ENCODE measurements at regions not wholly inside any gene's neighbourhood (a gene's known extent, or its start where the extent isn't known, plus 50 kb on each side); places are given as distances from the start of the nearest gene placed in this dataset.

GRCh38 chr5:74288448-74289108, 351.9 kb downstream of the ENC1 start:
- no peak for DNase-seq (ENCODE audit: low spot score)

- DNase-seq (ENCODE audit: low spot score), result no peak
Observed at GRCh38 chr5:74288038-74288437, 352.5 kb downstream of the ENC1 start.

GRCh38 chr5:74286734-74287695, 353.5 kb downstream of the ENC1 start:
- DNase-seq (ENCODE audit: low spot score), result no peak

- DNase-seq (ENCODE audit: low spot score), result no peak
Observed at GRCh38 chr5:74285675-74286280, 354.8 kb downstream of the ENC1 start.

GRCh38 chr5:74282490-74282889, 358.0 kb downstream of the ENC1 start:
- DNase-seq (ENCODE audit: low spot score), result no peak

GRCh38 chr5:74281166-74281565, 359.4 kb downstream of the ENC1 start:
- no peak for DNase-seq (ENCODE audit: low spot score)

- DNase-seq (ENCODE audit: low spot score), result no peak
Observed at GRCh38 chr5:74280306-74280705, 360.2 kb downstream of the ENC1 start.

- DNase-seq (ENCODE audit: low spot score), result no peak
Observed at GRCh38 chr5:74279244-74279643, 361.3 kb downstream of the ENC1 start.

GRCh38 chr5:74277418-74277817, 363.1 kb downstream of the ENC1 start:
- no peak for DNase-seq (ENCODE audit: low spot score)

GRCh38 chr5:74275171-74275992, 365.1 kb downstream of the ENC1 start:
- DNase-seq (ENCODE audit: low spot score), result no peak

GRCh38 chr5:74274326-74274725, 366.2 kb downstream of the ENC1 start:
- no peak for DNase-seq (ENCODE audit: low spot score)

- DNase-seq (ENCODE audit: low spot score), result peak; percentile 59
Observed at GRCh38 chr5:74272831-74273451, 367.6 kb downstream of the ENC1 start.

- DNase-seq (ENCODE audit: low spot score), result peak; percentile 51
Observed at GRCh38 chr5:74272024-74272775, 368.3 kb downstream of the ENC1 start.

GRCh38 chr5:74268297-74268696, 372.2 kb downstream of the ENC1 start:
- no peak for DNase-seq (ENCODE audit: low spot score)

- no peak for DNase-seq (ENCODE audit: low spot score)
Observed at GRCh38 chr5:74266836-74267235, 373.7 kb downstream of the ENC1 start.

GRCh38 chr5:74266132-74266531, 374.4 kb downstream of the ENC1 start:
- no peak for DNase-seq (ENCODE audit: low spot score)

GRCh38 chr5:74262544-74263207, 377.9 kb downstream of the ENC1 start:
- DNase-seq (ENCODE audit: low spot score), result no peak

GRCh38 chr5:74261866-74262265, 378.7 kb downstream of the ENC1 start:
- no peak for DNase-seq (ENCODE audit: low spot score)

GRCh38 chr5:74261421-74261820, 379.1 kb downstream of the ENC1 start:
- no peak for DNase-seq (ENCODE audit: low spot score)

- no peak for DNase-seq (ENCODE audit: low spot score)
Observed at GRCh38 chr5:74259572-74259971, 381.0 kb downstream of the ENC1 start.
